MM.1S (cell line): ENCODE measurements at regions not wholly inside any gene's neighbourhood (a gene's known extent, or its start where the extent isn't known, plus 50 kb on each side); places are given as distances from the start of the nearest gene placed in this dataset.

Experiments used
- DNase-seq: peaks from one replicate; pipeline ENCODE4 v3.0.0-alpha.2; 2015
- H2AFZ ChIP-seq: fragments of 300-600 bp; sonication (generic); 2 replicates; pipeline ENCODE4 v1.6.0; 2016; ENCODE audit warnings: antibody characterized with exemption, low read length
- H3F3A ChIP-seq: fragments of 300-600 bp; sonication (generic); 2 replicates; pipeline ENCODE4 v1.6.1; 2016; ENCODE audit warnings: mild to moderate bottlenecking, antibody characterized with exemption, low read length, moderate library complexity, mixed read lengths; ENCODE audit not compliant: insufficient read depth
- H3K27ac ChIP-seq: fragments of 300-600 bp; sonication (generic); 2 replicates; pipeline ENCODE4 v1.5.1; 2016; ENCODE audit warnings: mild to moderate bottlenecking, low read length
- H3K27me3 ChIP-seq: fragments of 300-600 bp; sonication (generic); replicated peaks from 2 replicates; pipeline ENCODE4 v1.6.0; 2016; ENCODE audit warnings: low read length; ENCODE audit not compliant: insufficient read depth
- H3K36me3 ChIP-seq: fragments of 300-600 bp; sonication (generic); replicated peaks from 2 replicates; pipeline ENCODE4 v1.6.1; 2016; ENCODE audit warnings: mild to moderate bottlenecking, low read length, mixed read lengths; ENCODE audit not compliant: insufficient read depth
- H3K4me1 ChIP-seq: fragments of 300-600 bp; sonication (generic); 2 replicates; pipeline ENCODE4 v1.6.1; 2016; ENCODE audit warnings: low read length, mixed read lengths
- H3K4me2 ChIP-seq: fragments of 300-600 bp; sonication (generic); 2 replicates; pipeline ENCODE4 v1.6.0; 2016; ENCODE audit warnings: low read depth, low read length
- H3K4me3 ChIP-seq: fragments of 300-600 bp; sonication (generic); 2 replicates; pipeline ENCODE4 v1.5.1; 2016; ENCODE audit warnings: low read length, mixed read lengths
- H3K79me2 ChIP-seq: fragments of 300-600 bp; sonication (generic); 2 replicates; pipeline ENCODE4 v1.6.1; 2016; ENCODE audit warnings: mixed run types, low read length, mixed read lengths
- H3K9ac ChIP-seq: fragments of 300-600 bp; sonication (generic); 2 replicates; pipeline ENCODE4 v1.6.1; 2016; ENCODE audit warnings: low read length, mixed read lengths
- H3K9me2 ChIP-seq: fragments of 300-600 bp; sonication (generic); replicated peaks from 2 replicates; pipeline ENCODE4 v1.6.1; 2016; ENCODE audit warnings: mild to moderate bottlenecking, low read length, mixed read lengths; ENCODE audit not compliant: insufficient read depth
- H3K9me3 ChIP-seq: fragments of 300-600 bp; sonication (generic); replicated peaks from 2 replicates; pipeline ENCODE4 v1.6.1; 2016; ENCODE audit warnings: mild to moderate bottlenecking, low read length, mixed read lengths; ENCODE audit not compliant: insufficient read depth
- H4K20me1 ChIP-seq: fragments of 300-600 bp; sonication (generic); 2 replicates; pipeline ENCODE4 v1.6.1; 2016; ENCODE audit warnings: mild to moderate bottlenecking, low read length, moderate library complexity, mixed read lengths; ENCODE audit not compliant: insufficient read depth
- CTCF ChIP-seq: fragments of 300-600 bp; sonication (generic); IDR thresholded peaks from 2 replicates; pipeline ENCODE4 v1.5.1; 2016; ENCODE audit warnings: antibody characterized with exemption, low read length, mixed read lengths
- EZH2 ChIP-seq: fragments of 300-600 bp; sonication (generic); optimal IDR thresholded peaks from 2 replicates; pipeline ENCODE3; 2017; ENCODE audit warnings: low read depth, mild to moderate bottlenecking, antibody characterized with exemption, low read length, mixed read lengths
- EZH2phosphoT487 ChIP-seq: fragments of 300-600 bp; sonication (generic); IDR thresholded peaks from 2 replicates; pipeline ENCODE4 v1.6.1; 2018; ENCODE audit warnings: antibody characterized with exemption, low read length

DNA sequence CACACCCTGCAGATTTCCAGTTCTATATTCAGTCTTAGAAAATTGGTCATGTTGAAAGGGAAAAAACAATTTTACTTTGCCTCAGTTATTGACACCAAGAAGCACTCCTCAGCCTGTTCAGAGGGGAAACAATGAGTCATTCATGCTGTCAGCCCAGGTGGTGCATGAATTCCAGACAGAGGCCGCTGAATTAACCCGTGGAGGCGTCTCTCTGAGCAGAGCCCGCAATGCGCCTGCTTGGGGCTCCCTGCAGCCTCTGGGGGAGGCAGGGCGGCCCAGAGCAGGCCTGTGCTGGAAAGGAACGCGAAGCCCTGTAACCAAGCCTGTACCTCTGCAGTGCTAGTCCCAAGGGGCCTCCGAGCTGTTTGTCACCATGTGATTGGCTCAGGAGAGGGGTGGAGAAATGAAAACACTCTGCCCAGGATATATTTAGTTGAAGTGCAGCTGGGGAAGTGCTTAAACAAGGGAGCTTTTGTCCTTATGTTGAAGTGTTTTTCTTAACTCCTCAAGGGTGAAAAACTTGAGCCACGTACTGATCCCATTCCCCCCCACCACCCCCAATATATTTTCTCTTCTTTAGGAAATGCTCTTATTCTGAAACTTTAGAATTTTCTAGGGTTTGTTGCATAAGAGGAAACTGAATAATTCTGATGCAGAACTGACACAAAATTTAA, 68.3 kb upstream of the CHD2 start:
- Histone ChIP-seq H3K9me3 (no peaks in the 10 kb centered on the region), H4K20me1 (no peaks in the 10 kb centered on the region), H3K27ac (peak overlapping the region; percentile 95), H3K4me2 (peak overlapping the region; percentile 92), H3K9me2 (no peaks in the 10 kb centered on the region), H3K79me2 (no peaks in the 10 kb centered on the region), H3K36me3 (no peaks in the 10 kb centered on the region), H3F3A (peaks cover 32% of the 10 kb centered on the region), H3K9ac (peak overlapping the region; percentile 78), H3K27me3 (no peaks in the 10 kb centered on the region), H3K4me3 (peak overlapping the region; percentile 46), H2AFZ (peak overlapping the region; percentile 13; the same call in 1 of the 2 replicates), H3K4me1 (peaks cover 35% of the 10 kb centered on the region)
- peak; percentile 97 for DNase-seq
- TF ChIP-seq EZH2 (no peak), CTCF (no peak), EZH2phosphoT487 (no peak)

- Histone ChIP-seq H4K20me1 (no peaks in the 10 kb centered on the region), H3K36me3 (no peaks in the 10 kb centered on the region), H3K27ac (peak overlapping the region; percentile 95; the same call in 1 of the 2 replicates), H3K4me2 (peak overlapping the region; percentile 92; the same call in 1 of the 2 replicates), H3K9me2 (no peaks in the 10 kb centered on the region), H3K9me3 (no peaks in the 10 kb centered on the region), H3K9ac (peak overlapping the region; percentile 78; the same call in 1 of the 2 replicates), H3K79me2 (no peaks in the 10 kb centered on the region), H3K27me3 (no peaks in the 10 kb centered on the region), H3K4me3 (peak overlapping the region; percentile 44), H3K4me1 (peaks cover 35% of the 10 kb centered on the region), H3F3A (peaks cover 32% of the 10 kb centered on the region), H2AFZ (peak overlapping the region; percentile 80)
- no peak for DNase-seq
- TF ChIP-seq EZH2phosphoT487 = no peak
- no peak for TF ChIP-seq EZH2
- TF ChIP-seq CTCF = no peak
Measured at GRCh38 chr15:92833106-92833433, 67.1 kb upstream of the CHD2 start.

DNA sequence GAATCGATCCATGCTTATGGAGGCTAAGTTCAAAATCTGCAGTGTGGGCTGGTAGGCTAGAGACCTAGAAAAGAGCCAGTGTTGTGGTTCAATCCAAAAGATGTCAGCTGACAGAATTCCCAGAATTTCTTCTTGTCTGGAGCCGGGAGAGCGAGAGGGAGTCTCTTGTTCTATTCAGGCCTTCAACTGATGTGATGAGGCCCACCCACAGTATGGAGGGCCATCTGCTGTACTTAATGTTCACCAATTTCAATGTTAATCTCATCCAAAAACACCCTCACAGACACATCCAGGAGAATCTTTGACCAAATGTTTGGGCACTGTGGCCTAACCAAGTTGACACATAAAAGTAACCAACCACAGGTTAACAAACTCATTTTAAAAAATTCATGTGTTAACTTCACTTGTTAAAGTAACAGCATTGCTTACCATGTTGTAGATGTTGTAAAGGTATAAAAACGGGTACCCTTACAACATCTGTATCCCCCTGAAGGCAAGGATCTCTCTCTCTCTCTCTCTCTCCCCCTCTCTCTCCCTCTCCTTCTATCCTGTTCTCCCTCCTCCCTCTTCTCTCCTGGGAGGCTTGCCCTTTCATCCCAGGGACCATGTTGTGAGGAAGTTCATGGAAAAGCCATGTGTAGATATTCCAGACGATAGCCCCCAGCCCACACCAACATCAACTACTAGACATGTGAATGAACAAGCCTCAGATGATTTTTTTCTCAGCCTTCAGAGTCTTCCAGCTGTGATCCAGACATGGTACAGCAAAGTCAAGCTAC, 66.4 kb upstream of the CHD2 start:
- Histone ChIP-seq H3K9ac (peak overlapping the region; percentile 78; the same call in 1 of the 2 replicates), H3K79me2 (no peaks in the 10 kb centered on the region), H3K27ac (peak overlapping the region; percentile 95; the same call in 1 of the 2 replicates), H3K9me3 (no peaks in the 10 kb centered on the region), H3K9me2 (no peaks in the 10 kb centered on the region), H3K36me3 (no peaks in the 10 kb centered on the region), H3K4me2 (peak overlapping the region; percentile 92; the same call in 1 of the 2 replicates), H4K20me1 (no peaks in the 10 kb centered on the region), H3K4me1 (peaks cover 35% of the 10 kb centered on the region), H3K4me3 (no peak overlapping the region), H3K27me3 (no peaks in the 10 kb centered on the region), H3F3A (peaks cover 32% of the 10 kb centered on the region), H2AFZ (peak overlapping the region; percentile 80)
- no peak for DNase-seq
- TF ChIP-seq EZH2phosphoT487 (no peak), EZH2 (no peak), CTCF (no peak)
